GM18499 (cell line): ENCODE measurements at regions not wholly inside any gene's neighbourhood (a gene's known extent, or its start where the extent isn't known, plus 50 kb on each side); places are given as distances from the start of the nearest gene placed in this dataset.

Experiments
- ATAC-seq: cut with Tn5 transposase; IDR thresholded peaks from one replicate; pipeline ENCODE4 v1.9.1; 2021; ENCODE audit warnings: moderate number of reproducible peaks; ENCODE audit not compliant: insufficient read depth, unreplicated experiment

DNA sequence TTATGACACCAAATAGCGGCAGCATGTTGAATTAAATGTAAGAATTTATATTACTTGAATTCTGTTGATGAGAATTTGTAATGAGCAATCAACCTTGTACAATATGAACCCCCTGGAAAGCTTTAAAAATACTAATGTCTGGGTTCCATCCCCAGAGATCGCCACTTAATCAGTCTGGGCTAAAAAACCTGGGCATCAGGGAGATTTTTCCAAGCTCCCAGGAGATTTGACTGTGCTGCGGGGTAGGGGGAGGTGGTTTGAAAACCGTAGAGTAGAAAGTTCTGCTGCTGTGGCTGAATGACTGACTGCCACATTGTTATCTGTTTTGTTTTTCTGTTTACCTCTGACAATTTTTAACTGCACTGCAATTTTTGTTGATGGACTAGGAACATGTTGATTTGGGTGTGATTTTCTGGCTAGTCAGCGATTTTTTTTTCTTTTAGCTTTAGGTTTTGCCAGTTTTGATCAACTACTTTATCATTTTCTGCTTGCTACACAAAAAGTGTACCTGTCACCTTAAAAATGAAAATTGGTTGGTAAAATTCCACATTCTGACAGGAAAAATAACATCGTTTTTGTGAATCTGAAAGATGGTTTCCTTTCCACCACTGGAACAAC is 79.3 kb downstream of the PCTP start:
- no peak for ATAC-seq

- ATAC-seq: no peak
These were observed 80.0 kb downstream of the PCTP start for GRCh38 chr17:55830699-55831471.

DNA sequence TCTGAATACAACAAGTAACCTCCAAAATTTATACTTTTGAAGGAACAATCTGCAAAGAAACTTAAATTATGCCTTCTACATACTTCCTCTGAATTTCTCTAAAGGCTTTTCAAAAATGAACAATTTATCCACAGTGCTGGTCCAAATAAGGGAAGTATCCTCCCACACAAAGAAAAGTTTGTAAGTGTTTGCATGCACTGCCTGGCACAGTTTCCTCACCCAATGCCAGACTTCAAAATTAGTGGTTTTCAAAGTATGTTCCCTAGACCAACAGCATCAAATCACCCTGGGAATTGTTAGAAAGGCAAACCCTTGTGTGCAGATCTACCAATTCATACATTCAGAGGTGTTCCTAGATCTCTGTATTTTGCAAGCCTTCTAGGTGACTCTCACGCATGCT is 82.5 kb downstream of the PCTP start:
- ATAC-seq: no peak

DNA sequence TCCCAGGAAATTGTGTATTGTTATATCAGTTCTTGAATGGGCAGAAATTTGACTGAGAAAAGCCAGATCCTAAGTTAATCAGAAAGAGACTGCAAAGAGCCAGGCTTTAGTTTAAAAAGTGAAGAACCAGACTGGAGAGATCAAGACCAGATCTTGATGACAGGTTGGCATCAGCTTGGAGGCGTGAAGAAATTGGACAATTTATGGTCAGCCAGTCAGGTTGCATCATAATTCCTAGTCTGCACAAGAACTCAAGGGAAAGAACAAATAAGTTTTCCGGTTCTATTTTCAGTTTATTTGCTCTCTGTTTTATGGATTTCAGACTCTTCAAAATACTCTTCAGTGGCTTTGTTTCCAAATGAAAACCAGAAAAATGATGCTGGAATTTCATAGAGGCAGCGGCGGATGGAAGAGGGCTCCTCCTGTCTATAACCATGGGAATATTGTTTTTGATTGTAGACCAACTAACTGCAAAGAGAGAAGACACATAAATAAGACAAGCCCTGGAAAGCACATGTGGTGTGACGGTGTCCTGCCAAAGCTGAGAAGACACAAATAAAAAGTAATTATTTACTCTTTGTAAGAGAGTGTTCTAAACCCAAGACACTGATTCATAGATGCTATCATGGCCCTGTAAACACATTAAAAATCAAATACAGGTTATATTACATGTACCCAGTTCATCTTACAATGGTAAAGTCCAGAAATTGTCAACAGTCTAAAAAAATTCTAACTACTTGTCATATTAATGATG is 91.7 kb downstream of the PCTP start:
- no peak for ATAC-seq

DNA sequence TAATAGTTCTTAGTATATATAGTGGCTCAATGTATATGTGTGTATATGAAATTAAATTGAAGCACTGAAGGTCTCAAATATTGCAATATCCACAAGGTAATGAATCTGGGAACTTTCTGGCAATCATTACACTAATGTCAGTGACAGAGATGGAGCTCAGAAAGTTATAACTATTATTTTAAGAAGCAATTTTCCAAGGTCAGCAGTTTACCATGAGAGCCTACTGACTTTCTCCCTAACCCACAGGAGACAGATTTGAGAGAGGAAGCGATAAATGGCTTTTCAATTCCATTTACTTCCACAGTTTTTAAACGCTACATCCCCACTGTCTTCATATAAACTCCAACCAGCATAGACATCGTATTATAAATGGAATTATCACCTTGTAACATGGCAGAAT is 92.9 kb downstream of the PCTP start:
- ATAC-seq: no peak

- ATAC-seq: no peak
These were observed 94.5 kb downstream of the PCTP start for GRCh38 chr17:55845385-55845784.

- ATAC-seq: no peak
These were observed 95.9 kb downstream of the PCTP start for GRCh38 chr17:55846745-55847144.

GRCh38 chr17:55852734-55853133 is 101.9 kb downstream of the PCTP start:
- ATAC-seq: peak; percentile 75

DNA sequence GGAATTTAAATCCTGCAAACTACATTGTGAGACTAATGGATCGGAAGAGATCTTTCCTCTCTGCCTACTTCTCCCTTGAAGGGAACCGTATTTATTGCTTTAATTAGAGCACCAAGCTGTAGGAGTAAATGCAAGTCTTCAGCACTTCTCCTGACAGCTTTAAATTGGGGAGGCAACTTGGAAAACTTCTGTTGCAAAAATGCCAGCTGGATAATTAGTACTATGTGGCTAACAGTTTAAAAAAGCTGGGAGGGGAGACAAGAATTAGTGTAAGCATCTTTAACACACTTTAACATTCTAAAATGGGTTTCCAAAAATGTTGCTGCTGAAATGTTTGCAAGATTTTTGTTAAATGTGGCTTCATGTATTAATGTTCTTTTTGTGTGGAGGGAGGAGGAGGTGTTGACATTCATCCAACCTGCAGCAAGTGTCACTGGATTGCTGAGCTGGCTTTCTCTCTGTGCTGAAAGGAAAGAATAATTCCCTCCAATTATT is 108.5 kb downstream of the PCTP start:
- ATAC-seq: no peak

DNA sequence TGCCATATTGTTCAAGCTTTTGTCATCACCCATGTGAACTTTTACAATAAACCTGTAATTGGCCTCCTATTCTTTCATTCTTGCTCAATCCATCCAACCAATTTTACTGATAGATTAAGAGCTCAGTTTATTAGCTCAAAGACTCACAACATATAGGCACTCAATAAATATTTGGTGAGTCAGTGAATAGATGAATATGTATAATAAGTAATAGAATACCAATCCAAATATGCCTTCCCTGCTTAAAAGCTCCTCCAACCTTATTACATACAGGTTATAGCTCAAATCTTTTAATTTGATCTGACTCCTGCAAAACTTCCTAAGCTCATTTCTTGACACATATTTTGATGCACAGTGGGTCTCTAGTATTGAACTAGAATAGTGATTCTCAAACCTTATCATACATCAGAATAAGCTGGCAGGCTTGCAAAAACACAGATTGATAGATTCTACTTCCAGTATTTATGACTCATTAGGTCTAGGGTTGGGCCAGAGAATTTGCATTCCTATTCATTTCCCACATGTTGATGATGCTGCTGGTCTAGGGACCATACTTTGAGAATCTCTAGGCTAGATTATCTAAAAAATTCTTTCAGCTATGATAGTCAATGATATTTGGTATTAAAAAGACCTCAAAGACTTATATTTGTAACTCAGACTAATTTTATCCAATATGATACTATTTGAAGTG is 114.4 kb downstream of the PCTP start:
- no peak for ATAC-seq

GRCh38 chr17:55870044-55870443 is 119.2 kb downstream of the PCTP start:
- ATAC-seq: no peak

- peak; percentile 79 for ATAC-seq
These were observed 121.5 kb downstream of the PCTP start for GRCh38 chr17:55872374-55872773.

DNA sequence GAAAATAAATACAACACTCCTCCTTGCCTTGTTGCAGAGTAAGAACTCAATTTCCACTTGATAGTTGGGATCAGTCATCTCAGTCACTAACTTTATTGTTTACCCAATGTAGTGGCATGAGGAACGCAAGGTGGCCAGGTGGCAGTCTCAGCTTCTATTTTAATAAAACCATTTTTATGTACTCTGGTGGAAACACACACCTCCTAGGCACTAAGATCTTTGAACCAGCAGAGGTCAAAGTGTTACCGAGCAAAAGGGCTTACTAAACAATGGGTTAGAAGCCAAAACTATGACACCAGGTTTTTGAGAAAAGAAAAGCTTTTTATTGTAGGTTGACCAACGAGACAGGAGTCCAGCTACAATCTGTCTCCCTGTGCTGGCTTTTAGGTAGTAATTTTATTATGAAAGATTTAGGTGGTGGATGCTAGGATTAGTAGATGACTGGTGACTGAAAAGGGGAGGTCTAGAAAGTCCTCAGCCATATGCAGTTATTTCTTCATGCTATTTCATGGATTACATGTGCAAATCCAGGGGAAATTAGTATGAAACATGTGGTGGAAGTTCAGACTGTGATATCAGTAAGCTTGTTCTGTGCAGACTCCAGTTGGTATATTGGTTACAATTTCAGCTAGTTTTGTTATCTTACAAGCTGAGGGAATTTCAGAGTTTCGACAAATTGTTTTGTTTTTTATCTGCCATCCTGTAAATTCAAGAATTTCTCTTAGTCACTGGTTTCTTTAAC is 122.3 kb downstream of the PCTP start:
- ATAC-seq: no peak

DNA sequence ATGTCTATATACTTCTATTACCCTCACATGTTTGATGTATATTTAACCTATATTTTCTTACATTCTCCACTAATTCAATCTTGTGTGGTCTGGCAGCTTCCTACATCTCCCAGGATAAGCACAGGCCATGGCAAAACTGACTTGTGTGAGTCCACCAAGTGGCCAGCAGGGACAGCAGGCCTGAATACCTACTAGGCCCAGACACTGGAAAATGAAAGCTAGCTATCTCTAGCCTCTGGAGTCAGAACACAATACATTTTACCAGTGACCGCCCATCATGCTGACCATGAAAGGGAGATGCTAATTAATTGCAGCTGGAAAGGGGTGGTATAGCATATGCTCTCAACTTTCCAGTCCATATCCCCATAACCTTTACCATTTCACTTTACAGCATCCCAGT is 132.3 kb downstream of the PCTP start:
- ATAC-seq: no peak

DNA sequence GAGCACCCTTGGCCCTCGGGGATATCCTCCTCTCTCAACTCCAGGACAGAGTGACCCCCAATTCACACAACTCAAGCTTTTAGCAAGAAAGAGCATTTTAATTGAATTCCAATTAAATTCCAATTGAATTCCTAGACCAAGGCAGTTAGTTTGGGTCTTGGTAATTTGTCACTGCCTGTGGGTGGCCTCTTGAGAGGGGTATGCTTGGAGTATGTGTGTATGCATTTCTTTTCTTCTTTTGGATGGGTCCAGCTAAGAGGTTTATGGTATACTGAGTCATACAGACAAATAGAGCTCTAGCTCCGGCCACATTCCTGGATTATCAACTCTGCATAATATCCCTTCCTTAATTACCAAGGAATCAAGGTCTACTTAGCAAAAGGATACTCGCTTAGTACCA is 136.7 kb downstream of the PCTP start:
- ATAC-seq: no peak

GRCh38 chr17:55889271-55889670 is 138.4 kb downstream of the PCTP start:
- ATAC-seq: no peak

GRCh38 chr17:55895112-55895759 is 144.4 kb downstream of the PCTP start:
- no peak for ATAC-seq

- ATAC-seq: no peak
These were observed 146.4 kb downstream of the PCTP start for GRCh38 chr17:55897301-55897700.

GRCh38 chr17:55898195-55898594 is 147.3 kb downstream of the PCTP start:
- no peak for ATAC-seq
